ENCODE measurements at regions not wholly inside any gene's neighbourhood (a gene's known extent, or its start where the extent isn't known, plus 50 kb on each side); places are given as distances from the start of the nearest gene placed in this dataset.

DNA sequence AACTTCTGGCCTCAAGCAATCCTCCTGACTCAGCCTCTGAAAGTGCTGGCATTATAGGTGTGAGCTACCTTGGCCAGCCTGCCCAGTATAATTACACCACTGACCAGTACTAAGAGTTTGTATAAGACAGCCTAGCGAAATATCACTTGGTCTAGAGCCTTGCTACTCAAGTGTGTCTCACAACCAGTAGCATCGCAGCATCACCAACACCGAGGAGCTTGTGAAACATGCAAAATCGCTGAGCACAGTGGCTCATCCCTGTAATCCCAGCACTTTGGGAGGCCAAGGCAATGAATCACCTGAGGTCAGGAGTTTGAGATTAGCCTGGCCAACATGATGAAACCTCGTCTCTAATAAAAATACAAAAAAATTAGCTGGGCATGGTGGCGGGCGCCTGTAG lies 102.0 kb upstream of the GATB start:
- ChIA-PET POLR2A (no interaction called here), CTCF (no interaction called here)
- H2AFZ ChIP-seq (ENCODE audit: insufficient read depth, low read depth, low read length, poor library complexity, severe bottlenecking), result no peak overlapping the region
- no peak for DNase-seq
- no peaks in the 10 kb centered on the region for H3K4me1 ChIP-seq (ENCODE audit: control insufficient read depth in 2 of 2, insufficient read depth in 2 of 2, low read length in 2 of 2)
- no peak overlapping the region for H3K4me3 Mint-ChIP-seq
- H3K27me3 Mint-ChIP-seq, result peaks cover 10% of the 10 kb centered on the region
- H4K20me1 ChIP-seq (ENCODE audit: control insufficient read depth, insufficient read depth, low read length, poor library complexity, severe bottlenecking), result no peaks in the 10 kb centered on the region
- no peak for TF ChIP-seq EZH2 (IDR thresholded peaks at IDR 0.05; ENCODE audit: borderline replicate concordance, insufficient read depth, low read depth, low read length, poor library complexity, severe bottlenecking)
- no peak for TF ChIP-seq CTCF (IDR thresholded peaks at IDR 0.05)
- ATAC-seq (ENCODE audit: low read depth), result no peak
- H3K4me3 ChIP-seq (ENCODE audit: control extremely low read depth in 1 of 5, extremely low read depth in 1 of 5, insufficient read depth in 1 of 5, low read depth in 2 of 5, low read length in 4 of 5), result no peak overlapping the region
- 75% methylated on average over 5 of the region's 7 CpGs for WGBS (ENCODE audit: insufficient coverage)
- H3K9me3 ChIP-seq (ENCODE audit: control extremely low read depth in 1 of 3, control insufficient read depth in 2 of 3, insufficient read depth in 1 of 3, low read length in 2 of 3), result peaks cover 0 to 2% (median 0%) of the 10 kb centered on the region in 3 donors
- intact Hi-C loops (cut with micrococcal nuclease), result no loop called here
- no peak overlapping the region for H3K9ac ChIP-seq (ENCODE audit: low read length)
- no peak overlapping the region for H3K27ac ChIP-seq (ENCODE audit: low read length in 2 of 2)
- H3K27ac Mint-ChIP-seq, result no peak overlapping the region
- no peaks in the 10 kb centered on the region for H3K4me1 Mint-ChIP-seq
- H3K79me2 ChIP-seq (ENCODE audit: control insufficient read depth, insufficient read depth, low read length), result no peaks in the 10 kb centered on the region
- H3K4me2 ChIP-seq (replicated peaks; ENCODE audit: low read depth, low read length, poor library complexity, severe bottlenecking), result no peak overlapping the region
- H3K36me3 ChIP-seq (replicated peaks in 1 of 2; ENCODE audit: control extremely low read depth in 1 of 2, control insufficient read depth in 1 of 2, extremely low read depth in 1 of 2, insufficient read depth in 2 of 2, low read length in 1 of 2), result no peaks in the 10 kb centered on the region
- H3K9me3 Mint-ChIP-seq (ENCODE audit: insufficient read depth), result no peaks in the 10 kb centered on the region
- H3K27me3 ChIP-seq (replicated peaks in 1 of 4; ENCODE audit: control extremely low read depth in 1 of 4, control insufficient read depth in 3 of 4, insufficient read depth in 4 of 4, low read length in 3 of 4), result no peaks in the 10 kb centered on the region

DNA sequence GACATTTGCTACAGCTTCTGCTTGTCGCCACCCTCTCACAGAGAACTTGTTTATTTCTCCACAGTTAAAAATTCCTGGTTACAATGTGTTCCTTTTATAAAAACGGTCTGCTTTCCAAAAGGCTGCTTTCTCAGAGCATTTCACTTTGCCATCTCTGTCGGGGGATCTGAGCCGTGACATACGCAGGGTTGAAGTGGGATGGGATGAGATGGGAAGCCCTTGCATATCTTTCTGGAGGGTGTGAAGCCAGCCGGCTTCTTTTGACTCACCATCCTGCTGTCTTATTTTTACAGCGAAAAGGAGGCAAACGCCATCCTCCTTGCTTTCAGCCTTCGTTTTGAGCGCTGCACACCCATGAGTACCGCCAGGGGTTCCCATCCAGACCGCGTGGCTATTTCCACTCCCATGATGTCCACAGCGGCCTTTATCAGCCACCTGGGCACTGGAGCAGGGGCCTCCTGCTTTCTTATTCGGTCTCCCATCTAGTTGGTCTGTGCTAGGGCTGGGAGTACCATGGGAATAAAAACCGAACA lies 99.8 kb upstream of the GATB start:
- intact Hi-C loops (cut with micrococcal nuclease), result no loop called here
- Histone ChIP-seq H3K27ac (ENCODE audit: low read length in 2 of 2) (no peak overlapping the region), H3K4me2 (replicated peaks; ENCODE audit: low read depth, low read length, poor library complexity, severe bottlenecking) (no peak overlapping the region), H3K4me1 (ENCODE audit: control insufficient read depth in 2 of 2, insufficient read depth in 2 of 2, low read length in 2 of 2) (no peaks in the 10 kb centered on the region), H3K4me3 (ENCODE audit: control extremely low read depth in 1 of 5, extremely low read depth in 1 of 5, insufficient read depth in 1 of 5, low read depth in 2 of 5, low read length in 4 of 5) (no peak overlapping the region), H3K79me2 (ENCODE audit: control insufficient read depth, insufficient read depth, low read length) (no peaks in the 10 kb centered on the region), H3K36me3 (replicated peaks in 1 of 2; ENCODE audit: control extremely low read depth in 1 of 2, control insufficient read depth in 1 of 2, extremely low read depth in 1 of 2, insufficient read depth in 2 of 2, low read length in 1 of 2) (no peaks in the 10 kb centered on the region), H3K27me3 (replicated peaks in 1 of 4; ENCODE audit: control extremely low read depth in 1 of 4, control insufficient read depth in 3 of 4, insufficient read depth in 4 of 4, low read length in 3 of 4) (peaks cover 0 to 2% (median 0%) of the 10 kb centered on the region in 4 experiments), H4K20me1 (ENCODE audit: control insufficient read depth, insufficient read depth, low read length, poor library complexity, severe bottlenecking) (no peaks in the 10 kb centered on the region), H3K9me3 (ENCODE audit: control extremely low read depth in 1 of 3, control insufficient read depth in 2 of 3, insufficient read depth in 1 of 3, low read length in 2 of 3) (no peaks in the 10 kb centered on the region), H2AFZ (ENCODE audit: insufficient read depth, low read depth, low read length, poor library complexity, severe bottlenecking) (no peak overlapping the region), H3K9ac (ENCODE audit: low read length) (no peak overlapping the region)
- DNase-seq, result no peak
- ChIA-PET POLR2A (no interaction called here), CTCF (no interaction called here)
- Mint-ChIP-seq H3K4me1 (no peaks in the 10 kb centered on the region), H3K27ac (no peak overlapping the region), H3K4me3 (no peak overlapping the region), H3K9me3 (ENCODE audit: insufficient read depth) (no peaks in the 10 kb centered on the region), H3K27me3 (peaks cover 6% of the 10 kb centered on the region)
- WGBS (ENCODE audit: insufficient coverage), result 96% methylated on average over 12 of the region's 16 CpGs
- ATAC-seq (ENCODE audit: low read depth), result no peak
- no peak for TF ChIP-seq EZH2 (IDR thresholded peaks at IDR 0.05; ENCODE audit: borderline replicate concordance, insufficient read depth, low read depth, low read length, poor library complexity, severe bottlenecking)

Data from B cell (primary cell).